ENCODE measurements at regions not wholly inside any gene's neighbourhood (a gene's known extent, or its start where the extent isn't known, plus 50 kb on each side); places are given as distances from the start of the nearest gene placed in this dataset.

GRCh38 chr10:31668326-31668725, 260.3 kb downstream of the ARHGAP12 start:
- TF ChIP-seq MAX (IDR thresholded peaks at IDR 0.05) (no peak), CHD2 (IDR thresholded peaks at IDR 0.05; ENCODE audit: low read length, partially characterized antibody) (no peak), KDM1A (IDR thresholded peaks at IDR 0.05; ENCODE audit: low read depth) (no peak), CTCF (IDR thresholded peaks at IDR 0.05) (no peak), EP300 (IDR thresholded peaks at IDR 0.05) (no peak), REST (IDR thresholded peaks at IDR 0.05) (no peak), POLR2A (IDR thresholded peaks at IDR 0.05; ENCODE audit: low read length) (no peak), NR3C1 (IDR thresholded peaks at IDR 0.05) (no peak), RCOR1 (IDR thresholded peaks at IDR 0.05; ENCODE audit: low read depth, low read length) (no peak), RNF2 (IDR thresholded peaks at IDR 0.05; ENCODE audit: borderline replicate concordance, low read depth) (no peak), HDAC2 (IDR thresholded peaks at IDR 0.05) (no peak)
